HG03354 (cell line): ENCODE measurements at regions not wholly inside any gene's neighbourhood (a gene's known extent, or its start where the extent isn't known, plus 50 kb on each side); places are given as distances from the start of the nearest gene placed in this dataset.
"Not testable (repeated sequence)": the region's sequence is repeated elsewhere in the genome, so short reads cannot be mapped to it uniquely, and the experiment has no call there.

Experiments
- ATAC-seq: cut with Tn5 transposase; IDR thresholded peaks from one replicate; pipeline ENCODE4 v1.9.1; 2021; ENCODE audit warnings: mild to moderate bottlenecking; ENCODE audit not compliant: unreplicated experiment, poor library complexity, severe bottlenecking

GRCh38 chr7:80996236-80996635, 77.4 kb upstream of the SEMA3C start:
- ATAC-seq = not testable (repeated sequence)

- no peak for ATAC-seq
These were observed 72.8 kb upstream of the SEMA3C start for GRCh38 chr7:80991654-80992053.

GRCh38 chr7:80984619-80985018, 65.8 kb upstream of the SEMA3C start:
- ATAC-seq = no peak

GRCh38 chr7:80981405-80981804, 62.6 kb upstream of the SEMA3C start:
- no peak for ATAC-seq

- ATAC-seq = no peak
These were observed 58.9 kb upstream of the SEMA3C start for GRCh38 chr7:80977751-80978150.

GRCh38 chr7:80974396-80975358, 55.8 kb upstream of the SEMA3C start:
- no peak for ATAC-seq

- no peak for ATAC-seq
These were observed 52.4 kb upstream of the SEMA3C start for GRCh38 chr7:80971225-80971624.
